HCT116 (cell line): ENCODE measurements at regions not wholly inside any gene's neighbourhood (a gene's known extent, or its start where the extent isn't known, plus 50 kb on each side); places are given as distances from the start of the nearest gene placed in this dataset.

Experiments used
- ATAC-seq: fragments of 200-7000 bp; cut with Tn5 transposase; 2 replicates; pipeline ENCODE4 v1.9.1; 2020; ENCODE audit warnings: mild to moderate bottlenecking, moderate library complexity
- BruUV-seq: library from RNA; stranded (reverse); fragments of 400-500 nt; replicated peaks from 2 replicates; lab custom pipeline; 2021; lab: Mats Ljungman, UMichigan
- CTCF ChIA-PET: fragments of 300-600 bp; sonication (Branson Sonifier 250); formaldehyde crosslinking; loops from one replicate; lab custom pipeline; 2021; ENCODE audit warnings: antibody characterized with exemption; lab: Charles Lee
- POLR2A ChIA-PET: fragments of 300-600, 350-600 bp; sonication (Branson Sonifier 250); formaldehyde crosslinking; loops from one replicate; lab custom pipeline; 2021; ENCODE audit warnings: antibody characterized with exemption; lab: Charles Lee
- RAD21 ChIA-PET, 2 experiments: fragments of 300-600 bp; sonication (Branson Sonifier 250); formaldehyde crosslinking; loops; one replicate each; lab custom pipeline; 2023; ENCODE audit warnings: low total read pairs in 2 of 2; ENCODE audit not compliant: uncharacterized antibody in 2 of 2, unreplicated experiment in 2 of 2, low non-redundant PET in 1 of 2; lab: Charles Lee
- DNase-seq: peaks from one replicate; pipeline ENCODE4 v3.0.0-alpha.2; 2010; ENCODE audit warnings: low read depth, low spot score
- H2AFZ ChIP-seq: fragments of 200-600 bp; shearing (Covaris generic), sonication (generic); 2 replicates; pipeline ENCODE4 v1.6.1; 2017; ENCODE audit warnings: low read depth, mixed run types, mixed read lengths, antibody characterized with exemption, low read length; ENCODE audit not compliant: poor library complexity, severe bottlenecking
- H3K27ac ChIP-seq: 2 replicates; pipeline ENCODE4 v1.5.1; 2012; ENCODE audit warnings: low read depth, low read length
- H3K27me3 ChIP-seq: fragments of 200-600 bp; sonication (generic); 2 replicates; pipeline ENCODE4 v1.6.1; 2016; ENCODE audit warnings: mixed run types, low read length, mixed read lengths; ENCODE audit not compliant: insufficient read depth
- H3K36me3 ChIP-seq, 2 experiments: fragments of 200-500 bp in 1 of 2; fragments of 200-600 bp in 1 of 2; sonication (Bioruptor generic) in 1 of 2; sonication (generic) in 1 of 2; 2 replicates each; pipeline versions ENCODE4 v1.5.1 to v1.6.1; 2014 to 2016; ENCODE audit warnings: low read length in 2 of 2, inconsistent platforms in 1 of 2, mixed read lengths in 1 of 2, mixed run types in 1 of 2; ENCODE audit not compliant: insufficient read depth in 2 of 2, control insufficient read depth in 1 of 2
- H3K4me1 ChIP-seq, 2 experiments: fragments of 200-600 bp in 1 of 2; sonication (generic) in 1 of 2; 2 replicates each; pipeline versions ENCODE4 v1.5.1 to v1.6.1; 2012 to 2017; ENCODE audit warnings: low read length in 2 of 2, inconsistent platforms in 1 of 2, mild to moderate bottlenecking in 1 of 2, mixed read lengths in 1 of 2, mixed run types in 1 of 2, moderate library complexity in 1 of 2; ENCODE audit not compliant: insufficient read depth in 2 of 2, control insufficient read depth in 1 of 2
- H3K4me2 ChIP-seq: fragments of 200-600 bp; sonication (generic); 2 replicates; pipeline ENCODE4 v1.6.1; 2017; ENCODE audit warnings: mixed run types, low read length, mixed read lengths
- H3K4me3 ChIP-seq, 2 experiments: fragments of 200-600 bp in 1 of 2; sonication (generic) in 1 of 2; replicated peaks in 1 of 2; 2 replicates each; pipeline ENCODE4 v1.5.1; 2011 to 2016; ENCODE audit warnings: low read length in 2 of 2, control low read depth in 1 of 2, low read depth in 1 of 2, mild to moderate bottlenecking in 1 of 2, mixed read lengths in 1 of 2, mixed run types in 1 of 2
- H3K79me2 ChIP-seq: fragments of 200-600 bp; sonication (generic); 2 replicates; pipeline ENCODE4 v1.6.1; 2017; ENCODE audit warnings: mild to moderate bottlenecking, mixed run types, low read length, moderate library complexity, mixed read lengths; ENCODE audit not compliant: insufficient read depth
- H3K9ac ChIP-seq: fragments of 200-600 bp; sonication (generic); 2 replicates; pipeline ENCODE4 v1.6.1; 2016; ENCODE audit warnings: low read length, mixed read lengths
- H3K9me2 ChIP-seq: fragments of 200-600 bp; sonication (generic), shearing (Covaris generic); 2 replicates; pipeline ENCODE4 v1.6.1; 2017; ENCODE audit warnings: mixed run types, mild to moderate bottlenecking, moderate library complexity; ENCODE audit not compliant: insufficient read depth
- H3K9me3 ChIP-seq, 2 experiments: fragments of 200-500 bp in 1 of 2; fragments of 200-600 bp in 1 of 2; sonication (Bioruptor generic) in 1 of 2; sonication (generic) in 1 of 2; 2 replicates each; pipeline ENCODE4 v1.6.1; 2014 to 2017; ENCODE audit warnings: low read length in 2 of 2, mixed read lengths in 2 of 2, inconsistent platforms in 1 of 2, low read depth in 1 of 2, mild to moderate bottlenecking in 1 of 2, mixed run types in 1 of 2, moderate library complexity in 1 of 2; ENCODE audit not compliant: control insufficient read depth in 1 of 2, insufficient read depth in 1 of 2
- H4K20me1 ChIP-seq: fragments of 200-600 bp; sonication (generic), shearing (Covaris generic); 2 replicates; pipeline ENCODE4 v1.6.1; 2017; ENCODE audit warnings: mixed run types, mild to moderate bottlenecking, moderate library complexity; ENCODE audit not compliant: insufficient read depth
- CBX3 ChIP-seq: IDR thresholded peaks from 2 replicates; pipeline ENCODE4 v1.6.1; 2012; ENCODE audit warnings: low read depth
- EGR1 ChIP-seq: IDR thresholded peaks from 2 replicates; pipeline ENCODE4 v1.6.1; 2012; ENCODE audit warnings: low read depth
- EZH2 ChIP-seq: fragments of 200-600 bp; sonication (generic); IDR thresholded peaks from 2 replicates; pipeline ENCODE4 v1.6.1; 2017; ENCODE audit warnings: antibody characterized with exemption, mixed run types
- MAX ChIP-seq: IDR thresholded peaks from 2 replicates; pipeline ENCODE4 v1.6.1; 2012
- POLR2AphosphoS5 ChIP-seq: IDR thresholded peaks from 2 replicates; pipeline ENCODE4 v1.6.1; 2011; ENCODE audit warnings: mild to moderate bottlenecking, low read depth, low read length, moderate library complexity
- RAD21 ChIP-seq: IDR thresholded peaks from 2 replicates; pipeline ENCODE4 v1.6.1; 2012; ENCODE audit warnings: low read depth, mild to moderate bottlenecking
- REST ChIP-seq: IDR thresholded peaks from 2 replicates; pipeline ENCODE4 v1.6.1; 2012; ENCODE audit warnings: low read depth
- SRF ChIP-seq: IDR thresholded peaks from 2 replicates; pipeline ENCODE4 v1.6.1; 2012; ENCODE audit warnings: low read depth
- YY1 ChIP-seq: IDR thresholded peaks from 2 replicates; pipeline ENCODE4 v1.6.1; 2011; ENCODE audit warnings: low read length, low read depth, moderate library complexity, mild to moderate bottlenecking; ENCODE audit not compliant: insufficient replicate concordance; ENCODE audit errors: extremely low read depth
- ZFX ChIP-seq: fragments of 450-650 bp; IDR thresholded peaks from 2 replicates; pipeline ENCODE4 v1.6.1; 2017
- ZNF274 ChIP-seq: fragments of 200-500 bp; sonication (Bioruptor generic); IDR thresholded peaks from 2 replicates; pipeline ENCODE4 v1.6.1; 2014; ENCODE audit warnings: mild to moderate bottlenecking, low read depth, low read length, inconsistent platforms
- intact Hi-C: fragments of 100-400 bp; cut with micrococcal nuclease; formaldehyde crosslinking; loops from 2 replicates; pipeline ENCODE4 v1.10.0; 2022
- TF ChIP-seq, protein P1 (sequence below): IDR thresholded peaks from 2 replicates; pipeline ENCODE4 v1.6.1; 2012
- TF ChIP-seq, protein P2 (sequence below): IDR thresholded peaks from 2 replicates; pipeline ENCODE4 v1.6.1; 2011; ENCODE audit warnings: mild to moderate bottlenecking, low read length, moderate library complexity; ENCODE audit not compliant: insufficient replicate concordance; ENCODE audit errors: extremely low read depth

DNA sequence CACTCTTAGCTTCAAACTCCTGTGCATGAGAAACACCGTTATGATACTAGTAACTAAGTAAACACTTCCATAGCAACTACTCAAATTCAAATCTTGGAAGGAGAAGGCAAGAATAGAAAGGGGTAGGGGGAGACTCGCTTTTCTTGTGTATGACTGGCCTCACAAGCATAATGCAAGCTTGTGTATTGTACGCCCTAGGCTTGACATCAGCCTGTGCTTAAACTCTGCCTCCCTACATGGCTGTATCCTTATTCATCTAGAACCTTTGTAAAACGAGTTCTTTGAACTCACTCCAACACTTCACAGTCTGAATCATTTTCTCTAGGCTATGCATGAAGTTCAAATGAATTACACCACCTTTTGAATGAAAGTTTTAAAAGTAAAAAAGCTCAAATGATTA, 1071.2 kb upstream of the ADGRL3 start:
- Histone ChIP-seq H4K20me1 (no peaks in the 10 kb centered on the region), H3K9ac (no peak overlapping the region), H3K9me3 (peaks cover 3 to 11% of the 10 kb centered on the region in 2 experiments; a peak in 3 of 4 replicates), H3K4me2 (no peak overlapping the region), H3K27ac (no peak overlapping the region), H3K79me2 (no peaks in the 10 kb centered on the region), H3K4me1 (no peaks in the 10 kb centered on the region), H2AFZ (no peak overlapping the region), H3K36me3 (no peaks in the 10 kb centered on the region), H3K4me3 (no peak overlapping the region), H3K27me3 (no peaks in the 10 kb centered on the region), H3K9me2 (no peaks in the 10 kb centered on the region)
- CTCF ChIA-PET, result no interaction called here
- DNase-seq (no peak), ATAC-seq (no peak)
- BruUV-seq, result no TSS peak
- RAD21 ChIA-PET, result no interaction called here
- TF ChIP-seq SRF (no peak), RAD21 (no peak), EZH2 (no peak), REST (no peak), YY1 (no peak), ZNF274 (no peak), CBX3 (no peak), POLR2AphosphoS5 (no peak), EGR1 (no peak), MAX (no peak), ZFX (no peak)
- TF ChIP-seq, protein P1, sequence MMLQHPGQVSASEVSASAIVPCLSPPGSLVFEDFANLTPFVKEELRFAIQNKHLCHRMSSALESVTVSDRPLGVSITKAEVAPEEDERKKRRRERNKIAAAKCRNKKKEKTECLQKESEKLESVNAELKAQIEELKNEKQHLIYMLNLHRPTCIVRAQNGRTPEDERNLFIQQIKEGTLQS, result no peak
- TF ChIP-seq, protein P2, sequence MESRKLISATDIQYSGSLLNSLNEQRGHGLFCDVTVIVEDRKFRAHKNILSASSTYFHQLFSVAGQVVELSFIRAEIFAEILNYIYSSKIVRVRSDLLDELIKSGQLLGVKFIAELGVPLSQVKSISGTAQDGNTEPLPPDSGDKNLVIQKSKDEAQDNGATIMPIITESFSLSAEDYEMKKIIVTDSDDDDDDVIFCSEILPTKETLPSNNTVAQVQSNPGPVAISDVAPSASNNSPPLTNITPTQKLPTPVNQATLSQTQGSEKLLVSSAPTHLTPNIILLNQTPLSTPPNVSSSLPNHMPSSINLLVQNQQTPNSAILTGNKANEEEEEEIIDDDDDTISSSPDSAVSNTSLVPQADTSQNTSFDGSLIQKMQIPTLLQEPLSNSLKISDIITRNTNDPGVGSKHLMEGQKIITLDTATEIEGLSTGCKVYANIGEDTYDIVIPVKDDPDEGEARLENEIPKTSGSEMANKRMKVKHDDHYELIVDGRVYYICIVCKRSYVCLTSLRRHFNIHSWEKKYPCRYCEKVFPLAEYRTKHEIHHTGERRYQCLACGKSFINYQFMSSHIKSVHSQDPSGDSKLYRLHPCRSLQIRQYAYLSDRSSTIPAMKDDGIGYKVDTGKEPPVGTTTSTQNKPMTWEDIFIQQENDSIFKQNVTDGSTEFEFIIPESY, result no peak
- POLR2A ChIA-PET, result no interaction called here
- intact Hi-C loops, result no loop called here
